ENCODE measurements at regions not wholly inside any gene's neighbourhood (a gene's known extent, or its start where the extent isn't known, plus 50 kb on each side); places are given as distances from the start of the nearest gene placed in this dataset.

DNA sequence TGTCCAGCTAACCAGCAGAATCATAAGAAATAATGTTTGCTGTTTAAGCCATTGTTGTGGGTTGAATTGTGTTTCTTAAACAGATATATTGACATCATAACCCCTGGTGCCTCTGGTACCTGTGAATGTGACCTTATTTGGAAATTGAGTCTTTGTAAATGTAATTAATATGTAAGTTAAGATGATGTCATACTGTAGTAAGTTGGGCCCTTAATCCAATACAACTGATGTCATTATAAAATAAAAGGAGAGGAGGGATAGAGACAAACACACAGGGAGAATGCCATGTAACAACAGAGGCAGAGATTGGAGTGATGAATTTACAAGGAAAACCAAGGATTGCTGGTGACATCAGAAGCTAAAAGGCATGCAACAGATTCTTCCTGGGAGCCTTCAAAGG is 141.4 kb downstream of the ZIC3 start:
- DNase-seq (ENCODE audit: extremely low read depth, low read depth) = no peak
- TF ChIP-seq, protein P1, sequence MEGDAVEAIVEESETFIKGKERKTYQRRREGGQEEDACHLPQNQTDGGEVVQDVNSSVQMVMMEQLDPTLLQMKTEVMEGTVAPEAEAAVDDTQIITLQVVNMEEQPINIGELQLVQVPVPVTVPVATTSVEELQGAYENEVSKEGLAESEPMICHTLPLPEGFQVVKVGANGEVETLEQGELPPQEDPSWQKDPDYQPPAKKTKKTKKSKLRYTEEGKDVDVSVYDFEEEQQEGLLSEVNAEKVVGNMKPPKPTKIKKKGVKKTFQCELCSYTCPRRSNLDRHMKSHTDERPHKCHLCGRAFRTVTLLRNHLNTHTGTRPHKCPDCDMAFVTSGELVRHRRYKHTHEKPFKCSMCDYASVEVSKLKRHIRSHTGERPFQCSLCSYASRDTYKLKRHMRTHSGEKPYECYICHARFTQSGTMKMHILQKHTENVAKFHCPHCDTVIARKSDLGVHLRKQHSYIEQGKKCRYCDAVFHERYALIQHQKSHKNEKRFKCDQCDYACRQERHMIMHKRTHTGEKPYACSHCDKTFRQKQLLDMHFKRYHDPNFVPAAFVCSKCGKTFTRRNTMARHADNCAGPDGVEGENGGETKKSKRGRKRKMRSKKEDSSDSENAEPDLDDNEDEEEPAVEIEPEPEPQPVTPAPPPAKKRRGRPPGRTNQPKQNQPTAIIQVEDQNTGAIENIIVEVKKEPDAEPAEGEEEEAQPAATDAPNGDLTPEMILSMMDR (IDR thresholded peaks at IDR 0.05; ENCODE audit: low read depth, low read length) = no peak

DNA sequence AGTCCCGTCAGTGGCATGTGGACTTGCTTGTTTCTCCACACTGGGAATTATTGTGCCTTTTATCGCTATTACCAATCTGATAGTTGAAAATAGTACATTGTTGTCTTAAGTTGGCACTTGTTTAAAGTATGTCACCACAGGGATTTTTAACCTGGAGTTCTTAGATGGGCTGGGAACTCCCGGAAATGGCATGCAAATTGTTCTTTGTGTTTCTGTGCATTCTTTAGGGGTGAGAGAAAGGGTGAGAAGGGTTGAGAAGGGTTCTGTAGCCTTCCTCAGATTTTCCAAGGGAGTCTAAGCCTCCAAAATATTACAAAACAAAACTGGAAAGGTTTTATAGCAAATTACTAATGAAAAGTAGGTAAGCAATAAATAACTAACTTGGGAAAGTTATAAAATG is 176.9 kb downstream of the ZIC3 start:
- TF ChIP-seq, protein P1 (IDR thresholded peaks at IDR 0.05; ENCODE audit: low read depth, low read length) = no peak
- DNase-seq (ENCODE audit: extremely low read depth, low read depth) = no peak

DNA sequence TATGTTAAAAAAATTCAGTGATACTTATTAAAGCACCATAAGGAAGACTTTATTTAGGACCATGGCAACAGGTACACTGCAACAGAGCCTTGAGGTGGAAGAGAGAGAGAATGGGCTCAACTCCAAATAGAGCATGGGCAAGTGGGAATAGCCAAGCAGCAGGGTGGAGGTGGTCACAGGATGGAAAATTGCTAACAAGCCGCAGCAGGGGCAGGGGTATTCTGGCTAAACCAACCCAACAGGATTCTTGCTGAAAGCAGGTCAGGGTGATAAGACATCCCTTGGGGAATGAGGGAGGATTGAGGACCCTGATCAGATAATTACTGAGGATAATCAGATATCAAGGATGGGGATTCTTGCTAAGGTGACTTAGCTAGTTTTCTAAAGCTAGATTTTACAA is 177.5 kb downstream of the ZIC3 start:
- TF ChIP-seq, protein P1 (IDR thresholded peaks at IDR 0.05; ENCODE audit: low read depth, low read length) = no peak
- no peak for DNase-seq (ENCODE audit: extremely low read depth, low read depth)

DNA sequence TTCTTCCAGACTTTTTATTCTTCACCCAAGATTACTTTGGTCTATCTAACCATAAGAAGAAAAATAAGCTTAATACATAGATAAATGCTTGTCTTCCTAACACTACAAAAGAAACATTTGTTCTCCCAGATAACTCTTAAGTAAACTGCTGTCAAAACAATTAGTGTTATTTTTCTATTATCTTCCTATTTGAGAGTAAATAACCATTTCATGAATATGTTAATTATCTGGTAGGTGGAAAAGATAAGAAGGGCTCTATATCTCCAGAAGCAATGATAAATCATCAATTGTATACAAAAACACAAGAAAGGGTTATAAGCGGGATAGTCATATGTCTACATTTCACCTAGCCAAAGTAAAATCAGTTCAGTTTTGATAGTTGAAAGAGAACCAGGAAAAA is 180.4 kb downstream of the ZIC3 start:
- DNase-seq (ENCODE audit: extremely low read depth, low read depth) = no peak

DNA sequence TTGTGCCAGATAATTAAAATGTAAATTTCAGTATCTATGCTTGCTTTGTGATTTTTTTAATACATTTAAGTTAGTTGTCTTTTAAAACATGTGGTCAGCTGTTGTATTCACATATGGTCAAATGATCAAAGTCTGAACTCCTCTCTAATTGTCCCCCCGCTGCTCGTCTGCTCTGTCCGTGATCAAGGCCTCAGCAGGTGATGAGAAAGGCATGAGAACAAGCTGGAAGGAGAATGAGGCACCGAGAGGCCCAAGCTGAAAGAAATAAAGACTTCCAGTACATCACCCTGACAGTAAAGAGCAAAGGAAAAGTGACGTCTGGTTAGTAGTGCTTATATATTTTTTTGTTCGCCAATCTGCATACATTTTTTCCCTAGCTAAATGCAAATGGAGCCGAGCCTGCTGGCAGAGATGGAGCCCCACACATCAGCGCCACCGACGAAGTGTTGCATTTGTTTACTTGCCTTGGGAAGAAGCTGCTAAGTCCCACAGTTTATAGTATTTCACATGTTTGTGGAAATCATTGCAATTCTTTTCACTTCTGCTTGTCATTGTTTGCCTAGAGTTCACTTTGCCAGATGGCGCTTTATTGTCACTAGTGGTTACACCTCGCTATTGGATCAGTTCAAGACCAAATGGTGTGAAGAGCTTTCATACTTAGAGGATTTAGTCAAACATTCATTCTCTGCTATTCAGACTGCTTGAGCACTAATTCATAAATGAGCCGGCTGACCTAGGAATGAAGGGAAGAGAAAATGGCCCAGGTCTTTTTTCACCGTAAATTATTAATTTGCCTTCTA is 181.5 kb downstream of the ZIC3 start:
- DNase-seq (ENCODE audit: extremely low read depth, low read depth) = no peak
- TF ChIP-seq, protein P1 (IDR thresholded peaks at IDR 0.05; ENCODE audit: low read depth, low read length) = no peak

More for the DNA sequence above, 180.4 kb downstream of the ZIC3 start:
- TF ChIP-seq, protein P1 (IDR thresholded peaks at IDR 0.05; ENCODE audit: low read depth, low read length) = no peak

DNA sequence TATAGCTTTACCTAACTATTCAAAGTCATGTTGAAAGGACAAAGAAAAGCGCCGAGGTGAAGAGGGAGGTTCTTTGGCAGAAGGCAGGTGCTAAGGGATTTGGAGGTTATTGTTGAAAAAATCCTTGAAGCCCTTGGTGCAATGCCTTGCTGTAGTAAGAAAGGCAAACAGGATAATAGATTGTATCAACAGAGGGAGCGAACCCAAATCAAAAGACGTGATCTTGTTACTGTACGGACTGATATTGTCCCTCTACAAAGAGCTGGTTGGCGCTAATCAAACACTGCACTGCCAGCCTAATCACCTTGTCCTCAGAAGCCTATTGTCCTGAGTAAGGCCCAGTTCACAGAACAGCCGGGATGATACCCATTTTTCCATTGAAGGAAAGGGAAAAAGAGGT is 182.9 kb downstream of the ZIC3 start:
- TF ChIP-seq, protein P1 (IDR thresholded peaks at IDR 0.05; ENCODE audit: low read depth, low read length) = no peak
- no peak for DNase-seq (ENCODE audit: extremely low read depth, low read depth)

DNA sequence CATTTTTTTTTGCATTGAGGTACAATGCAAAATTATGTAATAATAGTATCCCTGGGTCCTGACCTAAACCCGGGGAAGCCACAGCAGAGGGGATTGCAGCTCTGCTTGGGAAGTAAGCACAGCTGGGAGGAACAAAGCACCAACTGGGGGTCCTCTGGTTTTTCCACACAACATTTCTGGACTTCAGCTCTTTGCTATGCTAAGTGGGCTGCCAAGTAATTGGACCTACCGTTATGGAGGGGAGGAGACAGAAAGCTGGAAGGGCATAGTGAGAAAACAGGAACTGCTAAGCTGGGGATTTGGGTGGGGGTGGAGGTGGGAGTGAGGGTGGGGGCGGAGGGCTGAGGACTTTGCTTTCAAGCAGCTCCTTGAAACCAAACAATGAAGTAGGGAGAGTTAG is 183.3 kb downstream of the ZIC3 start:
- TF ChIP-seq, protein P1 (IDR thresholded peaks at IDR 0.05; ENCODE audit: low read depth, low read length) = no peak
- DNase-seq (ENCODE audit: extremely low read depth, low read depth) = no peak
